Renal cortex interstitium (tissue), 11 donors: ENCODE measurements at regions not wholly inside any gene's neighbourhood (a gene's known extent, or its start where the extent isn't known, plus 50 kb on each side); places are given as distances from the start of the nearest gene placed in this dataset.

Experiments
- DNase-seq, 11 donors: peaks; one replicate each; pipeline ENCODE4 v3.0.0-alpha.2; 2013; ENCODE audit warnings: low read depth in 9 of 11, low spot score in 4 of 11; ENCODE audit errors: extremely low read depth in 1 of 11

DNA sequence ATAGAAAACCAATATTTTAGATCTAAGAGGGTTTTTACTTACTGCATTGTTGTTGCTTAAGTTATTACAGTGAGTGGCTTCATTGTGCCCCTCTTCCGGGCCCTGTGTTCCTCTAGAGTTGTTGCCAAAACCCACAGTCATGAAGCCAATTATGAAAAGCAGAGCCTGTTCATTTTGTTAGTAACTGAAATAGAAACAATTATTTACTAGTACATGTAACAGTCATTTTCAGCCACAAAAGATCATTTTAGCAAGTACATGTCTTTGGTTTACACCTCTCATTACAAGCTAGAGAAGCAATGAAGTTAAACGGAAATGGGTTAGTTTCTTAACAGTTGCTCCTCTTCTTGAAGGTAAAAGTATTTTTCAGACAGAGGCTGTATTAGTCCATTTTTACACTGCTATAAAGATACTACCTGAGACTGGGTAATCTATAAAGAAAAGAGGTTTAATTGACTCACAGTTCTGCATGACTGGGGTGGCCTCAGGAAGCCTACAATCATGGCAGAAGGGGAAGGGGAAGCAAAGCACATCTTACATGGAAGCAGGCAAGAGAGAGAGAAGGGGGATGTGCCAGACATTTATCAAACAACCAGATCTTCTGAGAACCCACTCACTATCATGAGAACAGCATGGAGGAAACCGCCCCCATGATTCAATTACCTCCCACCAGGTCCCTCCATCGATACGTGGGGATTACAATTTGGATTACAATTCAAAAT, 380.5 kb downstream of the SFMBT2 start:
- DNase-seq, result no peak

DNA sequence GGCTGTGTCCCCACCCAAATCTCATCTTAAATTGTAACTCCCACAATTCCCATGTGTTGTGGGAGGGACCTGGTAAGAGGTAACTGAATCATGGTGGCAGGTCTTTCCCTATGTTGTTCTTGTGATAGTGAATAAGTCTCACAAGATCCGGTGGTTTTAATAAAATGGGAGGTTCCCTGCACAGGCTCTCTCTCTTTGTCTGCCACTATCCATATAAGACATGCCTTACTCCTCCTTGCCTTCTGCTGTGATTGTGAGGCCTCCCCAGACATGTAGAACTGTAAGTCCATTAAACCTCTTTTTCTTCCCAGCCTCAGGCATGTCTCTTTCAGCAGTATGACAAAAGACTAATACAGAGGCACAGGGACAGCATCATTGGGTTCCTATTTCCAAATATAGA, 381.2 kb downstream of the SFMBT2 start:
- DNase-seq, result no peak

DNA sequence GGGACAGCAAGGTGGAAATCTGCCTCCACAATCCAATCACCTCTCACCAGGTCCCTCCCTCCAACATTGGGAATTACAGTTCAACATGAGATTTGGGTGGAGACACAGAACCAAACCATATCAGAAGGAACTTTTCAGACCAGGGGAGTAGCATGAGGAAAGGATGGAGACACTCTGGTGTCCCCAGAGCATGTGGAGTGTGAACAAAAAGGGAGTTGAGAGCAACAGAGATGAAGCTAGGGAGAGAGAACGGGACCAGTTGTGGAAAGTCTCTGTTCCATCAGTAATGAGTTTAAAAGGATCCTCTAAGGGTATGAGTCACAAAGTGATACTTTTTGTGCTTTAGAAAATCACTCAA, 382.0 kb downstream of the SFMBT2 start:
- DNase-seq, result no peak

DNA sequence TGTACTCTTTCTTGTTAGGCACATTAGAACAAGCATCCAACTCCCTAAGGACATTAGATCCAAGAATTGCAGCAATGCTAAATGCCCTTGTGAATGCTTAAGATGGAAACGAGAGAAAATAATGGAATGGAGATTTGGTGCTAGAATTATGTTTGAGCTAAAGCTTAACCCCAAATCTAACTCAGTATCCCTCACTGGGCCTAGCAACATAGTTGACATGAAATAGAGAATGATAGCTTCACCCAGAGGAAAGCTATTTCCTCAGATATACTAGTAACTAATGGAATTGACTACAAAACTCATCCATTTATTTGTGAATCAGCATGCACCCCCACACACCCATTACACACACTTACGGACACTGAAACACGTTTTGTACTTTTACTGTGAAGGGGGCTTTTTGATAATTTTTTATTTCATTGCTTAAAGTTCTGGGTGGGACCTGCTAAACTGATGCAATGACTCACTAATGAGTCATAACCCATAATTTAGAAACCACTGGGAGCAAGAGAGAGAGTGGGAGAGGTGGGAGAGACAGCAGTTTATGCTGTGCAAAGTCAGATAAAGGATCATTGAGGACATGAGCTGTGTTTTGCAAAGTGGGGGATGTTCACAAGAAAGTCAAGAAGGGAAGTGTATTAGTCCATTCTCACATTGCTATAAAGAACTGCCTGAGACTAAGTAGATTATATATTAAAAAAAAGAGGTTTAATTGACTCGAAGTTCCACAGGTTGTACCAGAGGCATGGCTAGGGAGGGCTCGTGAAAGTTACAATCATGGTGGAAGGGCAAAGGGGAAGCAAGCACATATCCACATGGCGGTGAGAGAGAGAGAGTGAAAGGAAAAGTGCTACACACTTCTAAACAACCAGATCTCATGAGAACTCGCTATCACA, 382.7 kb downstream of the SFMBT2 start:
- DNase-seq, result no peak

DNA sequence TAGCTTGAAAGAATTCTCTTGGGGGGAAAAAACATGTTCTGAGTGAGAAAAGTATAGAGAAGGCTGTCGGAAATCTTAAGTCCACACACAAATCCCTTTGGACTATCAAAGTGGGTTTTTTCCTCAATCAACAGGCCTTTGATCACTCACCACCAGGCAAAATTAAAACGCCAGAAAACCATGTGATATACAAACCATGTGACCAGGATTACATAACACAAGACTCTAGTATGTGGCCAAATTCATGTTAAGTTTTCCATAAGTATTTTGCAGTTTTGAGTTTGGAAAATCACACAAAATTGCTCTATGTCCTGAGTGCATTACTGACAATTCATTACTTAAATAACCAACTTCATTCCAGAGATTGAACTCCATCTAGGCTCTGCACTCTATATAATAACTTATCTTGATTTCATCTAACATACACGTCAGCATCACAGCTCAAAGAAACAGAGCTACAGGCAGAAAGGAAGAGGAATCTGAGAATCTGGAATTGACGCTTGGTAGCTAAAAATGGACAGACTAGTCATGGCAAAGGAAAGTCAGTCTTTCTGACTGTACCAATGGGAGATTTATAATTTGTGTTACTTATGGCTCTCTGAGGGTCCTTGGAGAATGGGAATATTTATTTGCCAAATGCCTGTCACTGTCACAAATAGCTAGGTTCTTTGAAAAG, 383.5 kb downstream of the SFMBT2 start:
- DNase-seq, result no peak

DNA sequence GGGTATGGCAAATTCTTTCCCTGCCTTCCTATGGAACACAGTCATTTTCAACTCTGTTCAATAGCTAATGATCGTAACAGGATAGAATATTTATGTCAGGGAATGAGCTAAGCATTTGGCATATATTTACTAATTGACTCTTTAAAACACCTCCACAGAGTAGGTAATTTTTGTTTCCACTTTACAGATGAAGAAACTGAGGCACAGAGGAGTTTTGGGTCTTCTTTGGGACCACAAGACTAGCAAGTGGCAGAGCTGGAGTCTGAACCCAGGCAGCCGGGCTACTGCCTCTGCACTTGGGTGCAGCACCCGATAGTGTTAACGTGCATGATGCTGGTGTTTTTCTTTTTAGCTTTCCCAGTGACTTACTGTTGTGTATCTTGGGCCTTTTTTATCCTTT, 384.0 kb downstream of the SFMBT2 start:
- DNase-seq, result no peak

DNA sequence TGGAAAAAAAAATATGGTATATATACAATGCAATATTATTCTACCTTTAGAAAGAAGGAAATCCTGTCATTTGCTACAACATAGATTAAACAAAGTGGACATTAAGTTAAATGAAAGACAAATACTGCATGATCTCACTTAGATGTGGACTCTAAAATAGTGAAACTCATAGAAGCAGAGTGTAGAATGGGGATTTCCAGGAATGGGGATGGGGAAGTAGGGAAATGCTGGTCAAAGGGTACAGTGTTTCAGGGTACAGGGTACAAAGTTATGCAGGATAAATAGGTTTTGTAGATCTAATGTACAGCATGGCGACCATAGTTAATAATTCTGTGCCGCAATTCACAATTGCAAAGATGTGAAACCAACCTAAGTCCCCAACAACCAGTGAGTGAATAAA, 385.5 kb downstream of the SFMBT2 start:
- no peak for DNase-seq

DNA sequence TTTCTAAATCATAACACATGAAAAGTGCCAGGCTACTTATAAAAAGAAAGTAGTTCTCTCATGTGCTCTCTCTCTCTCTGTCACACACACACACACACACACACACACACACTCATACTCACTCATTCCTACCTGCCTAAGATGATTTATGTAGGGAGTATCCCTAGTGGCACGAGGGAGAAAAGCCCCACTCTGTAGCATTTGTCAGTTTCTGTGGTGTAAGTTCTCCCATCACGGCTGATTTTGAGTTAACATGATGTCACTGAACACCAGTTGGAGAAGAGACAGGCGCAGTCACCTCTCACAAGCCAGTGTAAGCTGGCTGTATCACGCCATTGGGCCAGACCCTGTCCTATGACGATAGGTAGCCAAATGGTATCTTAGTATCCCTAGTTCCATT, 395.4 kb downstream of the SFMBT2 start:
- peak in 2 of 11 donors; percentile 1 to 3 for DNase-seq

DNA sequence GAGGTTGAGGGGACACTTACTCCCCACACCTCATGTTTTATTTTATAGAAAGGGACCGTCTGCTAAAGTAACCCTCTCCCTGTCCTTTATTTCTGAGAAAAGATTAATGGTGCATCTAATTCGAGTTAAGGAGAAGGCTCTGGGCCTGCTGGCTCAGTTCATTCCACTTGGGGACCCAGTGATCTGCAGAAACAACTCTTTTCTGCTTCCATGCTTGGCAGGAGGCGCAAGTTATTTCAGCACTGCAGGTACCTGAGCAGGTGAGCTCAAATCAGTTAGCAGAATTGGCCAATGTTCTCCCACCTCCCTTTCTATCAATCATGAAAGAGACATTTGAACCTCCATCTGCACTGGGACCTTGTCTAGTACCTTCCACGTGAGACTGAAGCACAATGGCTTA, 396.1 kb downstream of the SFMBT2 start:
- DNase-seq, result no peak

DNA sequence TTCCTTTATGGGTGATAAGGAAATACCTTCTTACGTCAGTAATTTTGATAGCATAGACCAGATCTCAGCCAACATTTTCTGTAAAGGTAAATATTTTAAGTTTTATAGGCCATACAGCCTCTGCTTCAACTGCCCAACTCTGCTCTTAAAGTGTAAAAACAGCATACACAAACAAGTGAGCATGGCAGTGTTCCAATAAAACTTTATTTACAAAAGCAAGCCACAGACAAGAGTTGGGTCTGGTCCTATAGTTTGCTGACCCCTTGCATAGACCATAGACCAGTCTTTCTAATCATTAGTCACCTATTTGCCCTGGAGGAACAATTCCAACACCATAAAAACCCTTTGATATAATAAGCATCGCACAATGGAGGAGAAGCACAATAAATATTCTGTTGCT, 398.8 kb downstream of the SFMBT2 start:
- DNase-seq, result no peak

DNA sequence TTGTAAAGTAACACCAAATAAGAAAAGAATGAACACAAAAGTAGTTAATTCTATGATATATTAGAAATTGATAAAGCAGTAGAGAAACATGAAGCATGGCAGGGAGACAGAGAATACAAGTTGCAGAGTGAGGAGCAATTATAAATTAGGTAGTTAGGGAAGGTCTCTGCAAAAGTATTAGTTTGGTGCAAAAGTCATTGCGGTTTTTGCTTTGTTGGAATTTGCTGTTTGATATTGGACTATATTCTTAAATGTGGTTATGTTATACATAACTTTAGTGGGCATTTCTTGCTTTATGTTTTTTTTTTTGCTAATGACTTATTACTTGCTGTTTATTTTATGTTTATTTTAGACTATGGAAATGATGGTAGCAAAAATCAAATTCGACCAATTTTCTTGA, 402.2 kb downstream of the SFMBT2 start:
- no peak for DNase-seq

DNA sequence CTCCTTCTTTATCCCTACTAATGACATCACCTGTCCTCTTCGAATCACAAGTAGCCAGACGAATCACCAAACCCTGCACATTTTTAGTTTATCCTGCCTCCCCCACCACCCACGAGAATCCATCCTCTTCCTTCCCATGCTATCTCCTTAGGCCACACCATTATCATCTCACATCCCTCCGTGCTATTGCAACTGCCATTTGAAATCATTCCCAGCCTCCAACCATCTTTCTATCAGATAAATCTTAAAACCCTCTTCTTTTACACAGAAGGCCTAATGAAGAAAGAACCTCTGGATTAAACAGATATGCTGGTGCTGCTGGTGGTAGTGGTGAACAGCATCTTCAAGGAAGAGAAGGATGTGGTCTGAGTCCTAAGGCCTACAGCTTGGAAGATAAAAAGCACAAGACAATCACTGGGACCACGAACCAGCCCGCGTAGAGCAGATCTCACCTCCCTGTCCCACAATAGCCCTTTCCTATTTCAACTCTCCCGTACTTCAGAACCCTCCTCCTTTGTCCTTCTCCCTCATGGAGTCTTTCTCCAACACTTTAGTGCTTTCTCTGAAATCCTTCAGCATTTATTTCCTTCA, 403.1 kb downstream of the SFMBT2 start:
- DNase-seq, result no peak

DNA sequence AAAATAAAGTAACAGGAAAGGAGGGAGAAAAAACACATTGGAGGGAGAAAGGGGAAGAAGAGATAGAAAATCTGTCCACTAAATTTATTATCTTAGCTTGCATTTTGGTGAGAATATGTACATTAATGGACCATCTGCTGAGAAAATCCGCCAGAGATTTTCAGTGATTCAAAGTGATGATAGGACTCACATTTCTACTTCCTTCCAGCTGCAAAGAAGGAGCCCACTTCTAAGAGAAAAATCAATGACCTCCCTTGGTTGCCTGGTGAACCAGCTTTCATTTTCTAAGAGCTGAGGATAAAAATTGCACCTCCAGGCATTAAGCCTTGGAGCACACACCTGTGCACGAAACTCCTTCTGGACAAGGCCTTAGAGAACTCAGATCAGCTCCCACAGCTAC, 404.3 kb downstream of the SFMBT2 start:
- DNase-seq, result no peak

DNA sequence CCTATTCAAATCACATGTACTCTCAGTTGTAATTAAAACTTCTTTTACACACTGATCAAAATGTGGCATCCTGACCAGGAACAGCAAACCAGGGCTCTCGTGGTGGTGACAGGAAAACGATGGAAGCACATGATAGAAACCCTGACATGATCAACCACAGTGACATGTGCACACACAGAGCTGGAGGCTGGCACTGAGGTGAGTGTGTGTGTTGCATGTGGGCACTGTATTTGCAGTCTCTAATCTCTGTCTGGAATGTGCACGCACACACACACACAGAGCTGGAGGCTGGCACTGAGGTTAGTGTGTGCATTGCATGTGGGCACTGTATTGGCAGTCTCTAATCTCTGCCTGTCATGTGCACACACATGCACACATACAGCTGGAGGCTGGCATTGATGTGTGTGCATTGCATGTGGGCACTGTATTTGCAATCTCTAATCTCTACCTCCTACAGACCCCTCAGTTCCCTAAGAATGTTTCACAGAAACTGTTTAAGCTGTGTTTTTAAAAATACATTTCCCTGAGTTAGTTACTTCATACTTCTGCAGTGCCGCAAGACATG, 406.9 kb downstream of the SFMBT2 start:
- no peak for DNase-seq

DNA sequence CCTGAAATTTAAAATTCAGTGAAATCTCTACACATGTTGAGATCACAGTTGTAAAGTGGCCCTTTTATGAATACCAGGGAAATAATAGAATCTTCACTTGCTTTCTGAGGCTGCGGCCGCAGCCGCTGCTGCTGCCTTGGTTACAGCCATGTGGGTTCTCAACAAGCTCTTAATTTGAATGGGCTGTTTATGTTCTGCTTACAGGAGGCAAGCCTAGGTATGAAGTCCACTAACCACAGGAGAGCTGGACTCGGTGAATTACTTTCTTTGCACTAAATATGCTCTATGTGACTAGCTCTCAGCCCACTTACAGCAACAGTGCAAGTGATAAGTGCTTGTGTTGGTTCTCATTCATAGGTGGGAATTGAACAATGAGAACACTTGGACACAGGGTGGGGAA, 410.8 kb downstream of the SFMBT2 start:
- DNase-seq, result no peak

DNA sequence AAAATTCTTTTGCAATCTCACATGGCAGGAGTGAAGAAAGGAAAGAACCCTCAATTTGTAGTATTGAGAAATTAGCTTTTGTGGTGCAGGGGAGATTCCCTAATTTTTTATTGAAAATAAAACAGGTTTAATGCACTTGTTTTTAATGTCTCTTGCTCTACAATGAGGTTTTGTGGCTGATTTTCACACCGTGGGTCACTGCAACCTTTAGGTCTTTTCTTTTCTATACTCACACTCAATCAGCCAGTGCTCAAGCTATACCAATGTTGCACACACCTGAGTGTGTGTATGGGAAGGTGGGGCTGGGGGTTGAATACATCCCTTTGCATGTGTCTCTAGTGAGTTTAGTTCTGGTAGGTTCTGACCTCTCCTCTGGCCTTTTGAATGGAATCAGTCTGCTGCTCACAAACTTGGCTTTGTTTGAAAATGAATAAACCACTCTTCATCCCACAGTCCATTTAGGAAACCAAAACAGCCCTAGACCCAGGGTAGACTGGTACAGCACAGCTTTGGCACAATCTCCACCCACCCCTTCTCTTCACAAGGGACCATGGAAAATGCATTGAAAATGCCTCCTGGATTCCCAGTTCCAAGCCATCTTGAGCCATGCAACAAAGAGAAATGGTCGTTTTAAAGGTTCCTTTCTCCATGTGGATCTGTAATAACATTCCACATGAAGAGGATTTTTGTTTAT, 411.5 kb downstream of the SFMBT2 start:
- DNase-seq, result no peak

DNA sequence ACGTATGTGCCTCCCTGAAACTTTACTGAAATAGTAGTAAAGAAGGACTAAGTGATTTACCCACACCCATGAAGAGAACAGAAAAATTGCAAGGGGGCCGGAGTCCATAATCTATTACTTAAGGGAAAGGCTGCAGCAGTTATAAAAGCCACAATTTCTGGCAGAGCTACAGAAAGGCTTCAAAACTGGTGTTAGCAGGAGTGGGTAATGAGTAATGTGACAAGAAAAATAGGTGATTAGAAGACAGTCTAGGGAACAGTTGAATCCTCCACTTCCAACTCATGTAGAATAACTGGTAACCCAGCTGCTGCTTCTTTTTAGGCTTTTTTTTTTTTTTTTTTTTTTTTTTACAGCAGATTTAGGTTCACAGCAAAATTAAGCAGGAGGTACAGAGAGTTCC, 413.3 kb downstream of the SFMBT2 start:
- no peak for DNase-seq

DNA sequence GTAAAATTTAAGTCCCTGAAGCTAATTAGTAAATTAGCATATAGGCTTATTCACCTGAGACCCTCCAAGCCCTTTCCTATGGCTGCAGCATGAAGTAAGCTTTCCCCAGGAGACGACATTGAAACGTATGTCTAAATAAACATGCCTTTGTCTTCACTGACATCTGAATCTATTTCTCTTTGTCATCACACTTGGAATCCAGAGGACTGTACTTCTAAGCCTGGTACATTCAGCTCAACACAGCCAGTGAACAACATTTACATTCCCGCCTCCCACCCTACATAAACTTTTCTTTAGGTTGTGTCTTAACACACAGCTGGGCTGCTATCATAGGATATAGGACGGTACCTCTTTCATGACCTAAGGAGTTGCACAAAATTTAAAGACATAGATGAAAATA, 414.4 kb downstream of the SFMBT2 start:
- no peak for DNase-seq

DNA sequence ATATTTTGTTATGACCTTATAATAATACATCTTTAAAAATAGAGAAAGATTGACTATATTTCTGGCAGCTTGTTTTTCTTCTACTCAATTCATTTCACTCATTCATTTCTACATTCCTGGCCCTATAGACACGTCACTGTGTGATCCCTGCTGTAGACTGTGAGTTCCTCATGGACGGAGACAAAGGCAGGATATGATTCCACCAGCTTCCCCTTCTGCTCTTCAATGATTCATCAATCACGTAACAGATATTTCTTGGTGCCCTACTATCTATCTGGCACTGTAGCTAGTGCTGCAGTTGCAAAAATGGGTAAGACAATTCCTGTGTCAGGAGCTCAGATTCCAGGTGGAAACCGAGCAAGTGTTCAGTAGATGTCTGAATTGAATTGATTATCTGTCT, 415.0 kb downstream of the SFMBT2 start:
- no peak for DNase-seq
